K562 (cell line): ENCODE measurements at regions not wholly inside any gene's neighbourhood (a gene's known extent, or its start where the extent isn't known, plus 50 kb on each side); places are given as distances from the start of the nearest gene placed in this dataset.

ENCODE experiments used
- ATF7 ChIP-seq: fragments of 450-650 bp; IDR thresholded peaks from 2 replicates; pipeline ENCODE4 v1.7.1; 2014; ENCODE audit warnings: mild to moderate bottlenecking, moderate library complexity
- DMBX1 ChIP-seq: fragments of 250-450 bp; sonication (Bioruptor Pico); IDR thresholded peaks from 2 replicates; pipeline ENCODE4 v1.8.0; 2022; ENCODE audit warnings: inconsistent platforms, mild to moderate bottlenecking, moderate library complexity, borderline replicate concordance
- EWSR1 ChIP-seq: fragments of 450-650 bp; IDR thresholded peaks from 2 replicates; pipeline ENCODE4 v1.6.1; 2018; ENCODE audit warnings: borderline replicate concordance, mild to moderate bottlenecking, low read depth, moderate library complexity; ENCODE audit not compliant: partially characterized antibody
- FOXM1 ChIP-seq, 2 experiments: fragments of 450-650 bp in 1 of 2; sonication (generic) in 1 of 2; formaldehyde crosslinking in 1 of 2; IDR thresholded peaks; 2 replicates each; pipeline versions ENCODE4 v1.6.1 to v1.9.0; 2017 to 2022; ENCODE audit warnings: low read depth in 2 of 2, mild to moderate bottlenecking in 2 of 2, missing genetic modification reagents in 1 of 2, moderate library complexity in 1 of 2
- FUS ChIP-seq: fragments of 200-400 bp; formaldehyde crosslinking; optimal IDR thresholded peaks from 2 replicates; pipeline ENCODE3; 2017; ENCODE audit warnings: low read depth, low read length
- HMG20A ChIP-seq: fragments of 450-650 bp; formaldehyde crosslinking; conservative IDR thresholded peaks from 2 replicates; pipeline ENCODE4 v1.4.0; 2020; ENCODE audit warnings: mild to moderate bottlenecking, mixed read lengths
- KLF10 ChIP-seq: fragments of 250-450 bp; sonication (Bioruptor Pico); IDR thresholded peaks from 2 replicates; pipeline ENCODE4 v1.6.1; 2021; ENCODE audit warnings: matching md5 sums
- MCM3 ChIP-seq: fragments of 450-650 bp; IDR thresholded peaks from 2 replicates; pipeline ENCODE4 v1.6.1; 2016
- MEF2A ChIP-seq: IDR thresholded peaks from 2 replicates; pipeline ENCODE4 v1.6.1; 2011; ENCODE audit warnings: low read depth, mild to moderate bottlenecking, low read length, moderate library complexity; ENCODE audit not compliant: control insufficient read depth
- PCBP1 ChIP-seq: fragments of 200-400 bp; formaldehyde crosslinking; IDR thresholded peaks from 2 replicates; pipeline ENCODE4 v1.6.1; 2018; ENCODE audit warnings: mild to moderate bottlenecking, low read depth, low read length; ENCODE audit not compliant: poor library complexity, severe bottlenecking
- RBM34 ChIP-seq: fragments of 200-400 bp; formaldehyde crosslinking; IDR thresholded peaks from 2 replicates; pipeline ENCODE4 v1.6.1; 2018; ENCODE audit warnings: low read length, borderline replicate concordance; ENCODE audit not compliant: insufficient read depth
- SPI1 ChIP-seq: IDR thresholded peaks from 2 replicates; pipeline ENCODE4 v1.6.1; 2011; ENCODE audit warnings: low read depth, low read length, control low read depth, borderline replicate concordance
- XRCC5 ChIP-seq: fragments of 200-400 bp; formaldehyde crosslinking; IDR thresholded peaks from 2 replicates; pipeline ENCODE4 v1.6.1; 2017; ENCODE audit warnings: low read depth, mild to moderate bottlenecking, low read length
- ZBTB11 ChIP-seq, 3 experiments: fragments of 200-800 bp in 1 of 3; fragments of 250-450 bp in 1 of 3; fragments of 450-650 bp in 1 of 3; sonication (Bioruptor Pico) in 1 of 3; sonication (Bioruptor generic) in 1 of 3; formaldehyde crosslinking in 1 of 3; IDR thresholded peaks; 2 replicates each; pipeline versions ENCODE4 v1.6.1 to v1.8.0; 2016 to 2022; ENCODE audit warnings: mild to moderate bottlenecking in 2 of 3, missing genetic modification characterization in 2 of 3, missing compliant biosample characterization in 1 of 3, moderate library complexity in 1 of 3
- ZFP30 ChIP-seq: fragments of 250-450 bp; sonication (Bioruptor Pico); IDR thresholded peaks from 2 replicates; pipeline ENCODE4 v1.8.0; 2022; ENCODE audit warnings: moderate library complexity, mild to moderate bottlenecking, inconsistent platforms, borderline replicate concordance
- ZNF395 ChIP-seq: fragments of 200-800 bp; sonication (Bioruptor generic); IDR thresholded peaks from 2 replicates; pipeline ENCODE4 v1.6.1; 2017; ENCODE audit warnings: missing genetic modification characterization, missing compliant biosample characterization
- ZNF436 ChIP-seq: fragments of 250-450, 450-650 bp; sonication (Bioruptor Pico); formaldehyde crosslinking; IDR thresholded peaks from 2 replicates; pipeline ENCODE4 v1.7.0; 2020; ENCODE audit warnings: mild to moderate bottlenecking
- ZNF57 ChIP-seq: fragments of 450-650 bp; formaldehyde crosslinking; IDR thresholded peaks from 2 replicates; pipeline ENCODE4 v1.4.0; 2020; ENCODE audit warnings: mild to moderate bottlenecking, moderate library complexity
- ZNF740 ChIP-seq, 3 experiments: fragments of 200-800 bp in 1 of 3; sonication (Bioruptor generic) in 1 of 3; sonication (generic) in 1 of 3; formaldehyde crosslinking in 1 of 3; IDR thresholded peaks; 2 replicates each; pipeline versions ENCODE4 v1.6.1 to v1.8.0; 2016 to 2022; ENCODE audit warnings: mild to moderate bottlenecking in 2 of 3, missing compliant biosample characterization in 2 of 3, missing genetic modification characterization in 2 of 3, missing genetic modification reagents in 1 of 3
- TF ChIP-seq, protein P1 (sequence below): fragments of 250-450 bp; sonication (Bioruptor Pico); IDR thresholded peaks from 2 replicates; pipeline ENCODE4 v1.8.0; 2021; ENCODE audit warnings: moderate library complexity, mild to moderate bottlenecking, inconsistent platforms

- peak; percentile 67; the same call in 1 of the 2 replicates for TF ChIP-seq ZNF395 (CRISPR knock-in tag)
- TF ChIP-seq ZNF436 (CRISPR knock-in tag): no peak
- TF ChIP-seq KLF10: no peak
- no peak for TF ChIP-seq ZNF740 (CRISPR knock-in tag; IDR thresholded peaks at IDR 0.05)
- no peak for TF ChIP-seq ZNF740 (tag; IDR thresholded peaks at IDR 0.05)
- no peak for TF ChIP-seq RBM34
- peak; percentile 74; the same call in 1 of the 2 replicates for TF ChIP-seq XRCC5
- no peak for TF ChIP-seq PCBP1
- TF ChIP-seq MCM3: no peak
- no peak for TF ChIP-seq DMBX1 (CRISPR knock-in tag)
- no peak for TF ChIP-seq ZFP30 (CRISPR knock-in tag)
- TF ChIP-seq ATF7: 0 out of 2 replicates have a peak, but pooled peaks have one; percentile 24
- TF ChIP-seq FOXM1 (IDR thresholded peaks at IDR 0.05; ENCODE audit: low read depth): peak; percentile 19; the same call in 1 of the 2 replicates
- no peak for TF ChIP-seq FOXM1 (CRISPR knock-in tag; IDR thresholded peaks at IDR 0.05; ENCODE audit: low read depth)
- TF ChIP-seq HMG20A (CRISPR knock-in tag): no peak
- TF ChIP-seq EWSR1: no peak
- no peak for TF ChIP-seq MEF2A
- no peak for TF ChIP-seq SPI1
- no peak for TF ChIP-seq FUS
- TF ChIP-seq ZBTB11 (CRISPR knock-in tag; IDR thresholded peaks at IDR 0.05): no peak
- TF ChIP-seq ZNF57 (CRISPR knock-in tag): no peak
- TF ChIP-seq, protein P1, sequence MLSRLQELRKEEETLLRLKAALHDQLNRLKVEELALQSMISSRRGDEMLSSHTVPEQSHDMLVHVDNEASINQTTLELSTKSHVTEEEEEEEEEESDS (CRISPR knock-in tag): no peak
Observed at GRCh38 chr1:25037174-25038074, 107.3 kb upstream of the RUNX3 start (continued).
